Astrocyte of the spinal cord (primary cell): ENCODE measurements at regions not wholly inside any gene's neighbourhood (a gene's known extent, or its start where the extent isn't known, plus 50 kb on each side); places are given as distances from the start of the nearest gene placed in this dataset.

Experiments used
- DNase-seq: peaks from one replicate; pipeline ENCODE4 v3.0.0; 2011; ENCODE audit warnings: low read depth, low spot score
- H3K4me3 ChIP-seq: 2 replicates; pipeline ENCODE4 v1.5.1; 2011; ENCODE audit warnings: low read depth, mild to moderate bottlenecking, low read length, moderate library complexity
- in situ Hi-C: cut with HindIII; loops from 2 replicates; pipeline ENCODE4 v1.10.0; 2017; ENCODE audit warnings: low sequenced_read_pairs
- TF ChIP-seq, protein P1 (sequence below): IDR thresholded peaks from 2 replicates; pipeline ENCODE4 v1.5.1; 2012; ENCODE audit warnings: low read depth, mild to moderate bottlenecking, low read length, inconsistent platforms

DNA sequence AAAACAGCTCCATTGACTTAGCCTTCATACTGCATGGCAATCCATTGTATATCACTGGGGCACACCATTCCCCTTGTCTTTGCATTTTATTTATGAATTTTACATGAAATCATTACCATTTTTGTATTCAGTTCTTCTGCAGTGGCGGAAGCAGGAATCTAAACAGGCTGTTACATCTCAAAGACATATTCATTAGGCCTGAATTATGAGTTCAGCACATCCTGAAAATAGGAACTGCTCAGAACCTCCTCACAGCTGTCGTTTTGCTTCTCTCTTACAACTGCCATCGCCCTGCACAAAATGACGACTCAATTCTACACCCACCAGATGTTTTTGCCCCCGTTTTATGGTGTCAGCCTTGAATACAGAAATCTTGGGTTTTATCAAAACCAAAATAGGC is 474.4 kb upstream of the MAGEB18 start:
- no peak for DNase-seq
- H3K4me3 ChIP-seq = no peak overlapping the region
- in situ Hi-C loops = no loop called here
- TF ChIP-seq, protein P1, sequence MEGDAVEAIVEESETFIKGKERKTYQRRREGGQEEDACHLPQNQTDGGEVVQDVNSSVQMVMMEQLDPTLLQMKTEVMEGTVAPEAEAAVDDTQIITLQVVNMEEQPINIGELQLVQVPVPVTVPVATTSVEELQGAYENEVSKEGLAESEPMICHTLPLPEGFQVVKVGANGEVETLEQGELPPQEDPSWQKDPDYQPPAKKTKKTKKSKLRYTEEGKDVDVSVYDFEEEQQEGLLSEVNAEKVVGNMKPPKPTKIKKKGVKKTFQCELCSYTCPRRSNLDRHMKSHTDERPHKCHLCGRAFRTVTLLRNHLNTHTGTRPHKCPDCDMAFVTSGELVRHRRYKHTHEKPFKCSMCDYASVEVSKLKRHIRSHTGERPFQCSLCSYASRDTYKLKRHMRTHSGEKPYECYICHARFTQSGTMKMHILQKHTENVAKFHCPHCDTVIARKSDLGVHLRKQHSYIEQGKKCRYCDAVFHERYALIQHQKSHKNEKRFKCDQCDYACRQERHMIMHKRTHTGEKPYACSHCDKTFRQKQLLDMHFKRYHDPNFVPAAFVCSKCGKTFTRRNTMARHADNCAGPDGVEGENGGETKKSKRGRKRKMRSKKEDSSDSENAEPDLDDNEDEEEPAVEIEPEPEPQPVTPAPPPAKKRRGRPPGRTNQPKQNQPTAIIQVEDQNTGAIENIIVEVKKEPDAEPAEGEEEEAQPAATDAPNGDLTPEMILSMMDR = no peak

DNA sequence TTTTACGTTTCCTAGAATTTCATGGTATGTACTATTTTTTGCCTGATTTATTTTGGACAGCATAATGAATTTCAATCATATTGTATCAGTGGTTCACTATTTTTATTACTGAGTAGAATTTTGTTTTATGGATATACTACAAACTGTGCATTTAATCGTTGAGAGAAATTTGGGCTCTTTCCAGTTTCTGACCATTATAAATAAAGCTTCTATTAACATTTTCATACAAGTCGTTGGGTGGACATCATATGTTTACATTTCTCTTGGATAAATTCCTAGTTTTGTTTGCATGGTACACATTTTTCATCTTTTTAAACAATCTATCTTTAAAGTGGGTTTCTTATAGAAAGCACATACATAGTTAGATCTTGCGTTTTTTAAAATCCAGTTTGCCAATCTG is 472.7 kb upstream of the MAGEB18 start:
- DNase-seq = no peak
- in situ Hi-C loops = no loop called here
- no peak overlapping the region for H3K4me3 ChIP-seq
- TF ChIP-seq, protein P1 = no peak

DNA sequence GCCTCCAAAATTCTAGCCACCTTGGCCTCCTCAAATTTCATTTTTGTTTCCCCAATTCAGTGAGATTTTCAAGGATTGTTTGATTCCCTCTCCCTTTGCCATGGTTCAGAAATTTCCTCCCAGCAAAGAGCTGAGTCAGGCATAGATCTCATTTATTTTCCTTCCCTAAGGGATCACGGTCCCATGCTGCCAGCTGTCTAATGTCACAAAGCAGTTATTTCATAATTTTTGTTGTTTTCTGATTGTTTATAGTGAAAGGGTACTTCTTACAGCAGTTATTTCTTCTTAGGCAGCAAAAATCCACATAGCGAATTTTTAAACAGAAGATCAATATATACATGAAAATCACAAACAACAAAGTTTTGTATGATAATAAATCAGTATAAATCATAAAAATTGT is 470.5 kb upstream of the MAGEB18 start:
- TF ChIP-seq, protein P1 = no peak
- no peak for DNase-seq
- no peak overlapping the region for H3K4me3 ChIP-seq
- in situ Hi-C loops = no loop called here

DNA sequence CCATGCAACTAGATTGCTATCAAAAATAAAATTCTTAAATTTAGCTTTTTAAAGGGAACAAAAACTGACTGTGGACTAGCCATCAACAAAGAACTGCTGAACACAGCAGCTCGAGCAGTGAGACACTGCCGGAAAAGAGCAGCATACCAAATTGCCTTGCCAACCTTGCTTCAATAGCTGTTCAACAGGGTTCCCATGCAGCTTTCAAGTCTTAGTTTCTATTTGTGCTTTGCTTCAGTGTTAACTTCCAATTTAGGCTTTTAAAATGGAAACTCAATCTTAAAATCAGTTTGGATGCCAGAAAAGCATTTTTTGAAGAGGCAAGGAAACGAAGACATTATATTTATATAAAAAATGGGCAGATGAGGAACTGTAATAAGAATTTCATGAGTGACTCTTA is 463.4 kb upstream of the MAGEB18 start:
- H3K4me3 ChIP-seq = no peak overlapping the region
- no peak for DNase-seq
- TF ChIP-seq, protein P1 = no peak
- in situ Hi-C loops = no loop called here

DNA sequence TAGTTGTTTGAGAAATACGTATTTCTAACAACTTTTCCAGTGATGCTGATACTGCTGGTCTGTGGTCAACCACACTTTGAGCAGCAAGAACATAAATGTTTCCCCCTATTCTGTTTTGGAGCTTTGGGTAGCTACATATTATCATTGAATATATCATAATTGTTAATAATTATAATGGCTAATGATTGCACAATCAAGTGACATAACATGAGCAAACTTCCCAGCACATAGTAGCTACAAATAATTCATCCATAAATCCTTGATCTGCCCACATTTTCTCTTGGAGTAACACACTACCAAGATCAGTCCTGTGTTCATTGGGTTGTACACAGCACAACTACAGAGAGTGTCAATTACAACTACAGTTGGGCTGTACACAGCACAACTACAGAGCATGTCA is 436.3 kb upstream of the MAGEB18 start:
- no peak for DNase-seq
- TF ChIP-seq, protein P1 = no peak
- no peak overlapping the region for H3K4me3 ChIP-seq
- in situ Hi-C loops = no loop called here

DNA sequence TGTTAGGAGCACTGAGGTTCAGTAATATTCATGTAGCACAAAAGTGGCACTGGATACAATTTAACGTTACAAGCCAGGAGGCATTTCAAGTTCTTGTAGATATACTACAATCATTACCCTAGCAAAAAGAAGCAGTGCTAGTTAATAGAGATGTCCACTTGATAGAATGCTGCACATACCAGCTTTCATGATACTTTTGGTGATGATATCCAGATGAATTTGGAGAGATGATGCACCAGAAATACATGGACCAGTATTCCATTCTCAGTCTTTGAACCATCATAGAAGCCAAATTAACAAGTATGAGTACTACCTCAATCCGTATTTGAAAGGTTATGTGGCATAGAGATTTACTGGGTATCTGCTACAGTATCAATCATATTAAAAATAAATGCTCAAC is 421.0 kb upstream of the MAGEB18 start:
- in situ Hi-C loops = no loop called here

More for the DNA sequence above, 421.0 kb upstream of the MAGEB18 start:
- DNase-seq = no peak
- no peak overlapping the region for H3K4me3 ChIP-seq
- TF ChIP-seq, protein P1 = no peak
